HepG2 (cell line): ENCODE measurements at regions not wholly inside any gene's neighbourhood (a gene's known extent, or its start where the extent isn't known, plus 50 kb on each side); places are given as distances from the start of the nearest gene placed in this dataset.

Source experiments
- ATAC-seq: fragments of 200-7000 bp; cut with Tn5 transposase; 3 replicates; pipeline ENCODE4 v1.9.1; 2020; ENCODE audit warnings: mild to moderate bottlenecking, moderate library complexity
- BruUV-seq: library from RNA; stranded (reverse); fragments of 400-500 nt; replicated peaks from 2 replicates; lab custom pipeline; 2021; lab: Mats Ljungman, UMichigan
- CTCF ChIA-PET: fragments of 300-600 bp; formaldehyde crosslinking; extraction: SDS; loops from one replicate; lab custom pipeline; 2021; ENCODE audit warnings: low total read pairs, inconsistent platforms, low intra/inter-chr PET ratio; lab: Yijun Ruan, JAX
- POLR2A ChIA-PET: fragments of 350-600 bp; sonication (Branson Sonifier 250); formaldehyde crosslinking; loops from one replicate; lab custom pipeline; 2020; ENCODE audit warnings: antibody characterized with exemption, inconsistent platforms; lab: Yijun Ruan, JAX
- DNase-seq: peaks from one replicate; pipeline ENCODE4 v3.0.0-alpha.2; 2015; ENCODE audit warnings: low spot score
- FAIRE-seq: peaks from 3 replicates; lab custom pipeline; 2011; peaks lifted over from hg19 to GRCh38; lab: Jason Lieb, UNC
- H2AFZ ChIP-seq: one replicate; pipeline ENCODE4 v1.6.1; 2011; ENCODE audit warnings: low read length, inconsistent platforms
- H3K27ac ChIP-seq: fragments of 300-600 bp; 3 replicates; pipeline ENCODE4 v1.8.0; 2011; ENCODE audit warnings: mixed run types, mild to moderate bottlenecking, mixed read lengths, low read length, inconsistent platforms; ENCODE audit not compliant: insufficient read depth; ENCODE audit errors: extremely low read length
- H3K27me3 ChIP-seq, 2 experiments: fragments of 200-600 bp in 1 of 2; 2 replicates in 1 of 2; 3 replicates in 1 of 2; pipeline versions ENCODE4 v1.6.0 to v1.8.0; 2011; ENCODE audit warnings: low read length in 2 of 2, mild to moderate bottlenecking in 2 of 2, moderate library complexity in 2 of 2, inconsistent platforms in 1 of 2; ENCODE audit not compliant: insufficient read depth in 2 of 2, control insufficient read depth in 1 of 2
- H3K36me3 ChIP-seq, 2 experiments: fragments of 200-600 bp in 1 of 2; replicated peaks in 1 of 2; 2 replicates in 1 of 2; 3 replicates in 1 of 2; pipeline versions ENCODE4 v1.5.1 to v1.8.0; 2011; ENCODE audit warnings: low read length in 2 of 2, inconsistent platforms in 1 of 2; ENCODE audit not compliant: insufficient read depth in 2 of 2, control insufficient read depth in 1 of 2
- H3K4me1 ChIP-seq: 2 replicates; pipeline ENCODE4 v1.5.1; 2012; ENCODE audit warnings: low read length, inconsistent platforms; ENCODE audit not compliant: insufficient read depth
- H3K4me2 ChIP-seq: 2 replicates; pipeline ENCODE4 v1.6.0; 2011; ENCODE audit warnings: low read depth, low read length, inconsistent platforms
- H3K4me3 ChIP-seq, 3 experiments: fragments of 200-600 bp in 1 of 3; sonication (generic), shearing (Covaris generic) in 1 of 3; replicated peaks in 1 of 3; 2 replicates each; pipeline ENCODE4 v1.5.1; 2011 to 2016; ENCODE audit warnings: low read length in 3 of 3, inconsistent platforms in 2 of 3, low read depth in 2 of 3, mild to moderate bottlenecking in 2 of 3, control low read depth in 1 of 3, mixed read lengths in 1 of 3; ENCODE audit not compliant: insufficient read depth in 1 of 3
- H3K79me2 ChIP-seq: one replicate; pipeline ENCODE4 v1.6.1; 2011; ENCODE audit warnings: low read length, inconsistent platforms; ENCODE audit not compliant: insufficient read depth
- H3K9ac ChIP-seq: 2 replicates; pipeline ENCODE4 v1.6.0; 2011; ENCODE audit warnings: mild to moderate bottlenecking, low read depth, low read length, inconsistent platforms; ENCODE audit not compliant: insufficient read depth
- H3K9me3 ChIP-seq: 2 replicates; pipeline ENCODE4 v1.5.1; 2012; ENCODE audit warnings: mild to moderate bottlenecking, low read length
- H4K20me1 ChIP-seq: 2 replicates; pipeline ENCODE4 v1.6.0; 2011; ENCODE audit warnings: inconsistent platforms, mild to moderate bottlenecking, low read length, moderate library complexity; ENCODE audit not compliant: insufficient read depth
- FOXM1 ChIP-seq: sonication (generic); formaldehyde crosslinking; IDR thresholded peaks from 2 replicates; pipeline ENCODE4 v1.5.0; 2020; ENCODE audit warnings: missing genetic modification reagents
- HMGXB4 ChIP-seq, 2 experiments: sonication (generic) in 1 of 2; formaldehyde crosslinking in 1 of 2; IDR thresholded peaks; 2 replicates each; pipeline versions ENCODE4 v1.4.0 to v1.6.1; 2018 to 2020; ENCODE audit warnings: missing genetic modification reagents in 2 of 2, borderline replicate concordance in 1 of 2, low read depth in 1 of 2, mild to moderate bottlenecking in 1 of 2, missing biosample characterization in 1 of 2
- HOXA5 ChIP-seq: sonication (generic); formaldehyde crosslinking; IDR thresholded peaks from 2 replicates; pipeline ENCODE4 v1.4.0; 2020; ENCODE audit warnings: missing genetic modification reagents
- ZNF781 ChIP-seq: sonication (generic); formaldehyde crosslinking; IDR thresholded peaks from 2 replicates; pipeline ENCODE4 v1.5.1; 2020; ENCODE audit warnings: borderline replicate concordance, mild to moderate bottlenecking, missing genetic modification reagents; ENCODE audit errors: not compliant biosample characterization
- WGBS: methylation state at CpG from one replicate; pipeline ENCODE4 v1.1.6; 2017; ENCODE audit warnings: low lambda C conversion rate; 5-methylcytosine and 5-hydroxymethylcytosine counted together
- in situ Hi-C: cut with HindIII; loops from 2 replicates; pipeline ENCODE4 v1.10.0; 2017; ENCODE audit warnings: low pct_unique_long_range_greater_than_20kb; ENCODE audit not compliant: extremely low pct_ligation_motif_present
- intact Hi-C: fragments of 100-400 bp; cut with micrococcal nuclease; formaldehyde crosslinking; loops from one replicate; pipeline ENCODE4 v1.10.0; 2022; ENCODE audit not compliant: unreplicated experiment
- TF ChIP-seq, protein P1 (sequence below): sonication (generic); formaldehyde crosslinking; IDR thresholded peaks from 2 replicates; pipeline ENCODE4 v1.4.0; 2020; ENCODE audit warnings: missing genetic modification reagents, borderline replicate concordance

DNA sequence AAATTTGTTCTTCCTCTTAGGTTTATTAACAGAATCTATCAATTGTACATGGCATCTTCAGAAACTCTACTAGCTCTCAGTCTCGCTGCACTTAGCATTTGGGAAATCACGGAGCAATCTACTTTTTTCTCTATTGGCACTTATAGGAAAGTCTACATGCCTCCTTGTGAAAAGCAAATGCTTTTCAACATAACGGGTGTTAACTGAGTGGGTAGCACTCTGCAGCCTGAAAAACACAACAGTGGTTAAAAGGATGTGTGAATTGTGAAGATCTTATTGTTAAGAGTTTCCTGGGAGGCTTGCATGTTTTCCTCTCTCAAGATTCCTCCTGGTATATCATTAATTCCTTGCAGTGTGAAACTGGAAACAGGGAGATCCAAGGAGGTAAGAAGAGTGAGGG is 204.2 kb upstream of the SESN3 start:
- H3K4me1 ChIP-seq: no peaks in the 10 kb centered on the region
- H3K27ac ChIP-seq: no peak overlapping the region
- FAIRE-seq (no peak), ATAC-seq (no peak), DNase-seq (no peak)
- H3K36me3 ChIP-seq: no peaks in the 10 kb centered on the region
- BruUV-seq: no TSS peak
- H3K4me2 ChIP-seq: no peak overlapping the region
- in situ Hi-C loops: no loop called here
- 3% methylated on average over 3 of the region's 3 CpGs for WGBS
- TF ChIP-seq HOXA5 (CRISPR knock-in tag): no peak
- no peak for TF ChIP-seq ZNF781
- no peak for TF ChIP-seq FOXM1 (CRISPR knock-in tag)
- TF ChIP-seq HMGXB4 (CRISPR knock-in tag; IDR thresholded peaks at IDR 0.05; ENCODE audit: borderline replicate concordance in 1 of 2, low read depth in 1 of 2): no peak
- TF ChIP-seq, protein P1, sequence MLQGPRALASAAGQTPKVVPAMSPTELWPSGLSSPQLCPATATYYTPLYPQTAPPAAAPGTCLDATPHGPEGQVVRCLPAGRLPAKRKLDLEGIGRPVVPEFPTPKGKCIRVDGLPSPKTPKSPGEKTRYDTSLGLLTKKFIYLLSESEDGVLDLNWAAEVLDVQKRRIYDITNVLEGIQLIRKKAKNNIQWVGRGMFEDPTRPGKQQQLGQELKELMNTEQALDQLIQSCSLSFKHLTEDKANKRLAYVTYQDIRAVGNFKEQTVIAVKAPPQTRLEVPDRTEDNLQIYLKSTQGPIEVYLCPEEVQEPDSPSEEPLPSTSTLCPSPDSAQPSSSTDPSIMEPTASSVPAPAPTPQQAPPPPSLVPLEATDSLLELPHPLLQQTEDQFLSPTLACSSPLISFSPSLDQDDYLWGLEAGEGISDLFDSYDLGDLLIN (CRISPR knock-in tag): no peak
- H2AFZ ChIP-seq: no peak overlapping the region
- H3K9me3 ChIP-seq: no peaks in the 10 kb centered on the region
- ChIA-PET CTCF (no interaction called here), POLR2A (no interaction called here)
- H3K4me3 ChIP-seq: no peak overlapping the region
- H4K20me1 ChIP-seq: no peaks in the 10 kb centered on the region
- no peaks in the 10 kb centered on the region for H3K79me2 ChIP-seq
- no peak overlapping the region for H3K9ac ChIP-seq
- intact Hi-C loops: no loop called here
- H3K27me3 ChIP-seq: no peaks in the 10 kb centered on the region
